SK-N-MC (cell line): ENCODE measurements at regions not wholly inside any gene's neighbourhood (a gene's known extent, or its start where the extent isn't known, plus 50 kb on each side); places are given as distances from the start of the nearest gene placed in this dataset.
"Not testable (repeated sequence)": the region's sequence is repeated elsewhere in the genome, so short reads cannot be mapped to it uniquely, and the experiment has no call there.

Source experiments
- DNase-seq: peaks from one replicate; pipeline ENCODE4 v3.0.0-alpha.2; 2011; ENCODE audit warnings: low read depth, low spot score
- H3K27ac ChIP-seq: fragments of 200-600 bp; sonication (generic); 2 replicates; pipeline ENCODE4 v1.5.1; 2016; ENCODE audit warnings: mixed run types
- H3K36me3 ChIP-seq: fragments of 200-600 bp; sonication (generic); 2 replicates; pipeline ENCODE4 v1.6.1; 2017; ENCODE audit warnings: antibody characterized with exemption, low read length, mixed read lengths; ENCODE audit not compliant: insufficient read depth
- H3K4me3 ChIP-seq: fragments of 200-600 bp; sonication (generic); 2 replicates; pipeline ENCODE4 v1.5.1; 2016
- H3K9ac ChIP-seq: fragments of 200-600 bp; sonication (generic); 2 replicates; pipeline ENCODE4 v1.8.0; 2017; ENCODE audit warnings: mixed run types, mixed read lengths; ENCODE audit not compliant: insufficient read length
- H3K9me3 ChIP-seq: fragments of 200-600 bp; sonication (generic); 2 replicates; pipeline ENCODE4 v1.6.1; 2017; ENCODE audit warnings: low read depth, mild to moderate bottlenecking, antibody characterized with exemption, low read length, moderate library complexity, mixed read lengths
- EZH2 ChIP-seq: fragments of 200-600 bp; sonication (generic); IDR thresholded peaks from one replicate; pipeline ENCODE4 v1.6.1; 2017; ENCODE audit warnings: antibody characterized with exemption
- FOXP2 ChIP-seq: optimal IDR thresholded peaks from 2 replicates; pipeline ENCODE3; 2011; ENCODE audit warnings: mild to moderate bottlenecking, moderate library complexity; ENCODE audit not compliant: insufficient read depth; ENCODE audit errors: extremely low read length, control extremely low read depth
- POLR2AphosphoS5 ChIP-seq: IDR thresholded peaks from 2 replicates; pipeline ENCODE4 v1.6.1; 2012; ENCODE audit warnings: mild to moderate bottlenecking, low read depth, low read length, borderline replicate concordance

DNA sequence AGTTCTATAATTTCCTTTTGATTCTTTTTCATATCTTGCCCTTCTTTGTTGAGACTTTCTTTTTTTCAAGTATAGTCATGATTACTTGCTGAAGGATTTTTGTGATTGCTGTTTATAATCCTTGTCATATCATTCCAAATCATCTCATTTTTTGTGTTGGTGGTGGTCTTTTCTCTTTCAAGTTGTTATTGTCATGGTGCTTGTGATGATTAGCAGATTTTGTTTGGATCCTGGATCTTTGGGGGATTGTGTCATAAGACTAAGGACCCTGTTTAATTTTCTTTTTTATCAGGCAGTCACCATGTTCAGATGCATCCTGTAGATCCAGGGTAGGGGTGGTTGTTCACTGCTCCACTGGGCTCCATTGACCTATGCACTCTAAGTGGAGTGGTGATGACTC is 254.4 kb upstream of the FOXF1 start:
- Histone ChIP-seq H3K9ac (no peak overlapping the region), H3K27ac (no peak overlapping the region), H3K4me3 (no peak overlapping the region), H3K36me3 (no peaks in the 10 kb centered on the region), H3K9me3 (no peaks in the 10 kb centered on the region)
- DNase-seq: no peak
- TF ChIP-seq POLR2AphosphoS5 (no peak), EZH2 (no peak), FOXP2 (no peak)

DNA sequence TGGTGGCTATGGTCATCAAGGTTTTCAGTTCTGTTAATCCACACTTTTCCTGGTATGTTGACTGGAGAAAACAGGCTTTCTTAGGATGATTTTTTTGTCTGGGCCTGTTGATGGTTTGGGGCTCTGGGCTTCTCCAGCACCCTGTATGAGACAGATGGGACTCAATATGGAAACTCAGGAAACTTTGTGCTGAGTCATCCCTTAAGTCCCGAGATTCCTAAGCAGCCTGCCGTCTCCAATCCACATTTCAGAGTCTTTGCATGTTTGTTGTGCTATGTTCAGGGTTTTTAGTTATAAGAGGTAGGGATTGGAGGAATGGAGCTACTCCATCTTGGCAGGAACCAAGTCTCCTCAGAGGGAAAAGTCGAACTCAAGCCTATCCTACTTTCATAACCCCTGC is 253.3 kb upstream of the FOXF1 start:
- TF ChIP-seq FOXP2: no peak
- TF ChIP-seq EZH2: no peak
- TF ChIP-seq POLR2AphosphoS5: no peak
- no peak overlapping the region for H3K9ac ChIP-seq

DNA sequence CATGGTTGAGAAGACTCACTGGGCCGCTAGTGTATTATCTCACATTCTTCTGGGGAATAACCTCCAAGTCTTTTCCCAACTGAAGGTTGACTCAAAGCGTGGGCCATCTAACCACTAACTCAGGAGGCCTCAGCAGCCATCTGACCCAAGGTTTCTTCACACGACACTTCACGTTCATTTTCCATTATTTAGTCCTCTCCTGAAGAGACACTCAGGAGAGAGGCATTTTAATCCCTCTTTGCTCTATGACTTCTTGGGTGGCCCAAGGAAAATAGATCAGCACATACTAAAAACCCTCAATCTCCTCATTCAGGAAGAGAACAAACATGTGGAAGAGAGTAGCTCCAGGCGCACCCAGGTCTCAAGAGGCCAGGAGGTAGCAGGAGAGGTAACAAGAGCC is 252.8 kb upstream of the FOXF1 start:
- Histone ChIP-seq H3K36me3 (no peaks in the 10 kb centered on the region), H3K27ac (no peak overlapping the region), H3K9ac (no peak overlapping the region), H3K4me3 (no peak overlapping the region), H3K9me3 (no peaks in the 10 kb centered on the region)
- TF ChIP-seq FOXP2 (no peak), EZH2 (no peak), POLR2AphosphoS5 (no peak)
- no peak for DNase-seq

More for the DNA sequence above, 253.3 kb upstream of the FOXF1 start:
- no peaks in the 10 kb centered on the region for H3K9me3 ChIP-seq
- no peak for DNase-seq
- no peak overlapping the region for H3K27ac ChIP-seq
- no peaks in the 10 kb centered on the region for H3K36me3 ChIP-seq
- no peak overlapping the region for H3K4me3 ChIP-seq

DNA sequence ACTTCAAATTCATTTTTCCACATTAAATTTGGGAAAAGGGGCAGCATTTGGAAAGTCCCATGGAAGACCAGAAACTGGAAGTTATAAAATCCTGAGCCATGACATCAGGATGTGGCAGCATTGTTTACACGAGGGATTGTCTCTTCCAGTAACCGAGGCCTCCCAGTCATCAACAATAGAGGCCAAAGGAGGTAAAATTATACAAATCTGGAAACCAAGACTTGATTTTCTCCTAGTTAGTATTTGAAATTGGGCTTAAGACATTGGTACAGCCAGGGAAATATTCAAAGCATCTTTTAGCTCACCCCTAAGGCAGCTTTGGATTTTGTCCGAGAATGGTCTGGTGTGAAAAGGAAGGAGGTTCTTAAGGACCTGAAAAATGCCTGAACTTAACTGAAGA is 251.6 kb upstream of the FOXF1 start:
- Histone ChIP-seq H3K4me3 (no peak overlapping the region), H3K9me3 (no peaks in the 10 kb centered on the region), H3K36me3 (no peaks in the 10 kb centered on the region), H3K9ac (no peak overlapping the region), H3K27ac (no peak overlapping the region)
- no peak for TF ChIP-seq FOXP2
- no peak for TF ChIP-seq POLR2AphosphoS5
- no peak for DNase-seq

DNA sequence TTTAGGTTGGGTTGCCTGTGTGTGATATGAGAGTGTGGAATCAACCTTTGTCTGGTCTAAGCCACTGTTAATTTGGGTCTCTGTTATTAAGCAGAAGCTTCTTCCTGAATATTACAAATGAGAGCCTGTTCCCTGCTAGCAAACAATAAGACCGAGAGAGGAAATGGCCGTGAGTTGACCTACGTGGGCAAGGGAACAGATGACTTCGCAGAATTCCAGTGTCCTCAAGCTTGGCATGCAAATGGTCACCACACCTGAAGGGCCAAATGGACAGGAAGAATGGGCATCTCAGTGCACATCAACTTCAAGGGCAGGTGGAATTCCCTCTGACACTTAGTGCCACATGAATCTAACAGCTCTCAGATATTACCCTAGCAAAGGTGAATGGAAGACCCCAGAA is 250.8 kb upstream of the FOXF1 start:
- TF ChIP-seq EZH2 (no peak), POLR2AphosphoS5 (no peak), FOXP2 (no peak)
- Histone ChIP-seq H3K4me3 (no peak overlapping the region), H3K27ac (no peak overlapping the region), H3K9ac (no peak overlapping the region), H3K9me3 (no peaks in the 10 kb centered on the region), H3K36me3 (no peaks in the 10 kb centered on the region)
- no peak for DNase-seq

DNA sequence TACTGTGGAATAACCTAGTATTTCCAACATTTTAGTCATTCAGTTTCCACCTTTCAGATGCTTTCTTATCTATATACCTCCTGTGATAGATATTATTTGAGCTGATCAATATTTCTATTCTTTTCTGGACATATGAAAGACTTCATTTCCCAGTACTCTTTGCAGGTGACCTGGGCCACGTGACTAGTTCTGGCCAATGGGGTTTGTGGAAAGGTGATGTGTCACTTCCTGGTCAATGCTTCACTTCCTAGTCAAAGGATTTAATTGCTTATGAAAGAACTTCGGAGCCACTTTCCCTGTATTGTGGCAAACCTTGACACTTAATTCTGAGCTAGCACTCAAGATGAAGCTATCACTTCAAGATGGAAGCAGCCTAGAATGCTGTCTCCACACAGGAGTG is 248.9 kb upstream of the FOXF1 start:
- TF ChIP-seq POLR2AphosphoS5 (no peak), FOXP2 (no peak), EZH2 (no peak)
- Histone ChIP-seq H3K9ac (no peak overlapping the region), H3K27ac (no peak overlapping the region), H3K9me3 (no peaks in the 10 kb centered on the region), H3K36me3 (no peaks in the 10 kb centered on the region), H3K4me3 (no peak overlapping the region)
- no peak for DNase-seq

DNA sequence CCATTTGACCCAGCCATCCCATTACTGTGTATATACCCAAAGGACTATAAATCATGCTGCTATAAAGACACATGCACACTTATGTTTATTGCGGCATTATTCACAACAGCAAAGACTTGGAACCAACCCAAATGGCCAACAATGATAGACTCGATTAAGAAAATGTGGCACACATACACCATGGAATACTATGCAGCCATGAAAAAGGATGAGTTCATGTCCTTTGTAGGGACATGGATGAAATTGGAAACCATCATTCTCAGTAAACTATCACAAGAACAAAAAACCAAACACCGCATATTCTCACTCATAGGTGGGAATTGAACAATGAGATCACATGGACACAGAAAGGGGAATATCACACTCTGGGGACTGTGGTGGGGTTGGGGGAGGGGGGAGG is 242.7 kb upstream of the FOXF1 start:
- H3K4me3 ChIP-seq, H3K9me3 ChIP-seq, H3K36me3 ChIP-seq, DNase-seq, H3K9ac ChIP-seq, H3K27ac ChIP-seq: not testable (repeated sequence)

DNA sequence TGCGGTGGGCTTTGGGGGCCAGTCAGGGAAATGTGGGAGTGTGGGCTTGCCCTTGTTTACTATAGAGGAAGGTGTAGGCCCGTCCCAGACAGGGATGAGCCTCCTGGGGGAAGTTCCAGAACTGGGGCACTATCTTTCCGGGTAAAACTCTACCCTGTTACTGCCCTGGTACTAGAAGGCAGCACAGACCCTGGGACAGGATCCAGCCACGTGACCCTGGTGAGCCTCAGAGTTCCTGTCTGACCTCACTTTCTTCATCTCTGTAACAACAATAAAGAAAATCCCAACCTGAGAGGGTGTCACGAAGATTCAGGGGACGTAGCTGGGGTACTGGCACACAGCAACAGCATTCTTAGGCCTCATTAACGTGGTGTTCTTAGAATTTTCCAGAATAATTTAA is 239.6 kb upstream of the FOXF1 start:
- no peaks in the 10 kb centered on the region for H3K9me3 ChIP-seq
- no peak for DNase-seq
- no peak overlapping the region for H3K9ac ChIP-seq
- H3K36me3 ChIP-seq: no peaks in the 10 kb centered on the region
- H3K27ac ChIP-seq: no peak overlapping the region
- no peak for TF ChIP-seq FOXP2
- no peak for TF ChIP-seq EZH2
- TF ChIP-seq POLR2AphosphoS5: no peak
- H3K4me3 ChIP-seq: no peak overlapping the region

DNA sequence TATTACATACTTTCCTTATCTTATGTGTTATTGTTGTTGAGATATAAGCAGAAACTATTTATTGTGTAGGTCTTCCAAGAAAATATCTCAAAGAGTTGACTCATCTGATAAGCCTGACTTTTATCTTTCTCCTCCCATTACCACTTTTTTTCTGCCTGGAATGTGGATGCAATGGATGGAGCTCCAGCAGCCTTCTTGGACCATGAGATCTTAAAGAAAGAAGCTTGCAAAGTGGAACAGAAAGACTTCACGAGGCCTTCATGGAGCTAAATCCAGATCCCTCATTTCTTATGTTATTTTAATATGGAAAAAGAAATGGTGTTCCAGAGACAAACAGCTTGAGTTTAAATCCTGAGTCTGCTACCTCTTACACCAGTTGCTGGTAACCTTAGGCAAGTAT is 237.6 kb upstream of the FOXF1 start:
- H3K36me3 ChIP-seq: no peaks in the 10 kb centered on the region
- H3K4me3 ChIP-seq: no peak overlapping the region
- no peak for DNase-seq
- TF ChIP-seq POLR2AphosphoS5 (no peak), EZH2 (no peak), FOXP2 (no peak)
- H3K9me3 ChIP-seq: no peaks in the 10 kb centered on the region
- no peak overlapping the region for H3K27ac ChIP-seq
- H3K9ac ChIP-seq: no peak overlapping the region

DNA sequence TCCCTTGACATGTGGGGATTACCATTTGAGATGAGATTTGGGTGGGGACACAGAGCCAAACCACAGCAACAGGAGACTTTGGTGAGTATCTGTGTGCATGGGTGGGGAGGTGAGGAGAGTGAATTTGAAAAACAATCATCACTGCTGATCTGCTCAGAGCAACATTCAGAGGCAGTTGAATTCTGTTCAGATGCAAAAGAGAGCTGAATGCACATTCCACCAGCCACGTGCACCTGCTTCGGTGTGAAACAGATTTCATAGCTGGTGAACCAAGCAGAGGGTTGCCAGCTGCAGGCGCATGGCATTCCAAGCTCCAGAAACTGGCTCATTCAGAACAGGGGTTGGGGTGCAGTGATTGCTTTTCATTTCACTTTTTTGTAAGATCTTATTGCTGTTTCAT is 233.1 kb upstream of the FOXF1 start:
- H3K9ac ChIP-seq: no peak overlapping the region
- H3K4me3 ChIP-seq: no peak overlapping the region
- H3K27ac ChIP-seq: no peak overlapping the region
- no peak for DNase-seq
- TF ChIP-seq EZH2 (no peak), POLR2AphosphoS5 (no peak), FOXP2 (no peak)
- no peaks in the 10 kb centered on the region for H3K36me3 ChIP-seq
- no peaks in the 10 kb centered on the region for H3K9me3 ChIP-seq

DNA sequence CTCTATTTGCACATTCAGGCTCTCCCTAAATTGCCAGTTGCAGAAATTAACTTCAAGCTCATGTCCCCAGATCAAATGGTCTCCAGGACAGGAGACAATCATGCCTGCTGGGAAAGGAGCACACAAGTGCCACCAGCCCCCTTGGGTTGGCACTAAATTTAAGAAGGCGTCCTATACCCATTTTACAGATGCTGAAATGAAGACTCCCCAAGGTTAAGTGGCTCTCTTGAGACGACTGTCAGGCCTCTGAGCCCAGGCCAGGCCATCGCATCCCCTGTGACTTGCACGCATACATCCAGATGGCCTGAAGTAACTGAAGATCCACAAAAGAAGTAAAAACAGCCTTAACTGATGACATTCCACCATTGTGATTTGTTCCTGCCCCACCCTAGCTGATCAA is 232.5 kb upstream of the FOXF1 start:
- not testable (repeated sequence) for H3K36me3 ChIP-seq, H3K9me3 ChIP-seq, H3K27ac ChIP-seq, H3K4me3 ChIP-seq, DNase-seq, H3K9ac ChIP-seq
